Right lobe of liver (tissue), 4 donors: ENCODE measurements at regions not wholly inside any gene's neighbourhood (a gene's known extent, or its start where the extent isn't known, plus 50 kb on each side); places are given as distances from the start of the nearest gene placed in this dataset.

Experiments used
- POLR2A ChIP-seq: fragments of 450-650 bp; IDR thresholded peaks from one replicate; pipeline ENCODE4 v1.6.1; 2017; ENCODE audit warnings: antibody characterized with exemption, mild to moderate bottlenecking
- TF ChIP-seq, protein P1 (sequence below), 4 donors: fragments of 200-600 bp in 3 of 4; fragments of 450-650 bp in 1 of 4; IDR thresholded peaks; one replicate each; pipeline versions ENCODE4 v1.5.1 to v1.8.0; 2016 to 2022; ENCODE audit warnings: antibody characterized with exemption in 4 of 4, mild to moderate bottlenecking in 2 of 4
- donor health status: DM: no; HTN: no; CAD: no.
- donor health status: DM: no; HTN: no; CAD: no.
- donor health status: DM: no; HTN: yes; CAD: no.

DNA sequence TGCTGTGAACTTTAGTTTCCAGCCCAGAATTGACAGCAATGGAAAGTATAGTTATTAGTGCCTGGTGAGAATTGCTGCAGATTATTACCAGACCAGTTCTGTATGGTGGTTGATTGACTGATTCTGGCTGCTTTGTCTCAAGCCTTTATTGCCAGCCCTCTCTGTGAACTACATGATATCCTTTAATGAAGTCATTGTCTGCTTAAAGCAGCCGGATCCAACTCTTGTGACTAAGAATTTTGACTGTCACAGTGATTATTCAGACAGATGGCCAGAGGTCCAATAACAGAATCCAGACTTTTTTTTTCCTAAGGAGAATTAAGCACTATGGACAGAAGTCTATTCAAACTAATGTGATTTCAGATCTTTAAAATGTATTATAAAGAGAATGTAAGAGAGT lies 1548.6 kb upstream of the B3GALT2 start:
- TF ChIP-seq, protein P1, sequence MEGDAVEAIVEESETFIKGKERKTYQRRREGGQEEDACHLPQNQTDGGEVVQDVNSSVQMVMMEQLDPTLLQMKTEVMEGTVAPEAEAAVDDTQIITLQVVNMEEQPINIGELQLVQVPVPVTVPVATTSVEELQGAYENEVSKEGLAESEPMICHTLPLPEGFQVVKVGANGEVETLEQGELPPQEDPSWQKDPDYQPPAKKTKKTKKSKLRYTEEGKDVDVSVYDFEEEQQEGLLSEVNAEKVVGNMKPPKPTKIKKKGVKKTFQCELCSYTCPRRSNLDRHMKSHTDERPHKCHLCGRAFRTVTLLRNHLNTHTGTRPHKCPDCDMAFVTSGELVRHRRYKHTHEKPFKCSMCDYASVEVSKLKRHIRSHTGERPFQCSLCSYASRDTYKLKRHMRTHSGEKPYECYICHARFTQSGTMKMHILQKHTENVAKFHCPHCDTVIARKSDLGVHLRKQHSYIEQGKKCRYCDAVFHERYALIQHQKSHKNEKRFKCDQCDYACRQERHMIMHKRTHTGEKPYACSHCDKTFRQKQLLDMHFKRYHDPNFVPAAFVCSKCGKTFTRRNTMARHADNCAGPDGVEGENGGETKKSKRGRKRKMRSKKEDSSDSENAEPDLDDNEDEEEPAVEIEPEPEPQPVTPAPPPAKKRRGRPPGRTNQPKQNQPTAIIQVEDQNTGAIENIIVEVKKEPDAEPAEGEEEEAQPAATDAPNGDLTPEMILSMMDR (IDR thresholded peaks at IDR 0.05), result no peak
- no peak for TF ChIP-seq POLR2A
